ENCODE measurements at regions not wholly inside any gene's neighbourhood (a gene's known extent, or its start where the extent isn't known, plus 50 kb on each side); places are given as distances from the start of the nearest gene placed in this dataset.

DNA sequence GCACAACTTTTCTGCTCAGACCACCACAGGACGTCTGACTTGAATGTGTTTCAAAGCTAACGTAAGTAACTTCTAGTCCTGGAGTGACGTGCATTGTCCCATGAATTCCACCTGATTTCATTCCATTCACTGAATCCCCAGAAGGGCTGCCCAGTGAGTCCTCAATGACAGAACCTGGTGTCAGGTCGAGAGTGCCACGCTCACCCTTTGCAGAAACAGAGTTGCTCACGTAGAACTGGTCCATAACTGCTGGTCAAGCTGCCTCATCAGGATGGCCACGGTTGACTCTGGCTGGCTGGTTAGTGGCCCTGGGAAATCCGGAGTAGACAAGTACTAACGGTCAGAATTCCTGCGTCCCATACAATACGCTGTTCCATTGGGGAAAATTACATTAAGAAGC is 50.6 kb upstream of the UBE3C start:
- Histone ChIP-seq H3K4me3 (no peak overlapping the region), H3K36me3 (ENCODE audit: low read depth) (no peaks in the 10 kb centered on the region), H3K4me2 (ENCODE audit: unreplicated experiment) (no peak overlapping the region), H4K20me1 (ENCODE audit: insufficient read depth) (no peaks in the 10 kb centered on the region), H3K27me3 (replicated peaks; ENCODE audit: insufficient read depth) (peaks cover 16% of the 10 kb centered on the region; the same call in 1 of the 2 replicates), H3K4me1 (ENCODE audit: insufficient read depth) (no peaks in the 10 kb centered on the region), H3K27ac (no peak overlapping the region), H3K9ac (no peak overlapping the region), H2AFZ (no peak overlapping the region), H3K9me2 (ENCODE audit: insufficient read depth) (no peaks in the 10 kb centered on the region), H3K9me3 (ENCODE audit: low read depth) (no peaks in the 10 kb centered on the region), H3K79me2 (ENCODE audit: insufficient read depth) (no peaks in the 10 kb centered on the region), H3F3A (ENCODE audit: insufficient read depth) (no peaks in the 10 kb centered on the region)
- in situ Hi-C loops (cut with MboI): no loop called here
- TF ChIP-seq EZH2 (IDR thresholded peaks at IDR 0.05; ENCODE audit: insufficient read depth, poor library complexity, severe bottlenecking): no peak
- no peak for TF ChIP-seq EZH2phosphoT487 (IDR thresholded peaks at IDR 0.05; ENCODE audit: insufficient read depth, low read depth)
- no peak for DNase-seq
- WGBS, 2 experiments (ENCODE audit: low coverage in 1 of 2, low lambda C conversion rate in 2 of 2, missing lambda C conversion rate in 2 of 2): 53 to 58% methylated on average over 11 of the region's 11 CpGs
